Neural progenitor cell (in vitro differentiated cells): ENCODE measurements at regions not wholly inside any gene's neighbourhood (a gene's known extent, or its start where the extent isn't known, plus 50 kb on each side); places are given as distances from the start of the nearest gene placed in this dataset.

Experiments
- DNase-seq: peaks from one replicate; pipeline ENCODE4 v3.0.0-alpha.2; 2016; ENCODE audit warnings: low spot score
- H2AFZ ChIP-seq: fragments of 200-600 bp; sonication (generic); replicated peaks from 2 replicates; pipeline ENCODE4 v1.6.1; 2016; ENCODE audit warnings: antibody characterized with exemption
- H3F3A ChIP-seq: fragments of 200-600 bp; sonication (generic); 2 replicates; pipeline ENCODE4 v1.6.1; 2016; ENCODE audit warnings: antibody characterized with exemption, low read depth
- H3K27ac ChIP-seq: fragments of 200-600 bp; sonication (generic); 2 replicates; pipeline ENCODE4 v1.5.1; 2016; ENCODE audit warnings: mild to moderate bottlenecking
- H3K27me3 ChIP-seq: fragments of 200-600 bp; sonication (generic); 2 replicates; pipeline ENCODE4 v1.6.1; 2016; ENCODE audit warnings: mild to moderate bottlenecking, moderate library complexity
- H3K36me3 ChIP-seq: fragments of 200-600 bp; sonication (generic); 2 replicates; pipeline ENCODE4 v1.5.1; 2016
- H3K4me1 ChIP-seq: fragments of 200-600 bp; sonication (generic); 2 replicates; pipeline ENCODE4 v1.6.1; 2016; ENCODE audit warnings: mixed run types
- H3K4me2 ChIP-seq: fragments of 200-600 bp; sonication (generic); 2 replicates; pipeline ENCODE4 v1.6.1; 2016
- H3K4me3 ChIP-seq: fragments of 200-600 bp; sonication (generic); 2 replicates; pipeline ENCODE4 v1.5.1; 2016
- H3K79me2 ChIP-seq: fragments of 200-600 bp; sonication (generic); 2 replicates; pipeline ENCODE4 v1.6.1; 2016; ENCODE audit warnings: low read depth
- H3K9ac ChIP-seq: fragments of 200-600 bp; sonication (generic); 2 replicates; pipeline ENCODE4 v1.6.1; 2016
- H3K9me3 ChIP-seq: fragments of 200-600 bp; sonication (generic); 2 replicates; pipeline ENCODE4 v1.5.1; 2016; ENCODE audit warnings: low read depth
- H4K20me1 ChIP-seq: fragments of 200-600 bp; sonication (generic); 2 replicates; pipeline ENCODE4 v1.6.1; 2016; ENCODE audit warnings: low read depth
- H3K27ac Mint-ChIP-seq: 3 replicates; pipeline ENCODE4 v1.8.0; 2021; ENCODE audit warnings: mixed read lengths
- H3K27me3 Mint-ChIP-seq: 2 replicates; pipeline ENCODE4 v1.8.0; 2022; ENCODE audit warnings: low read depth, mild to moderate bottlenecking, inconsistent platforms, moderate library complexity, mixed read lengths; ENCODE audit not compliant: insufficient read depth
- H3K36me3 Mint-ChIP-seq: 3 replicates; pipeline ENCODE4 v1.8.0; 2021; ENCODE audit warnings: mixed read lengths
- H3K4me1 Mint-ChIP-seq: 3 replicates; pipeline ENCODE4 v1.8.0; 2021; ENCODE audit warnings: mixed read lengths
- H3K4me3 Mint-ChIP-seq: 3 replicates; pipeline ENCODE4 v1.8.0; 2021; ENCODE audit warnings: mild to moderate bottlenecking, moderate library complexity, mixed read lengths
- H3K9me3 Mint-ChIP-seq: 3 replicates; pipeline ENCODE4 v1.8.0; 2020; ENCODE audit warnings: mixed read lengths
- EZH2 ChIP-seq: fragments of 200-600 bp; sonication (generic); IDR thresholded peaks from 2 replicates; pipeline ENCODE4 v1.6.1; 2017; ENCODE audit warnings: antibody characterized with exemption, mild to moderate bottlenecking, moderate library complexity
- EZH2phosphoT487 ChIP-seq: fragments of 200-600 bp; sonication (generic); IDR thresholded peaks from 2 replicates; pipeline ENCODE4 v1.6.1; 2017; ENCODE audit warnings: antibody characterized with exemption
- TF ChIP-seq, protein P1 (sequence below): fragments of 200-600 bp; sonication (generic); IDR thresholded peaks from 2 replicates; pipeline ENCODE4 v1.5.1; 2017; ENCODE audit warnings: antibody characterized with exemption, mild to moderate bottlenecking

DNA sequence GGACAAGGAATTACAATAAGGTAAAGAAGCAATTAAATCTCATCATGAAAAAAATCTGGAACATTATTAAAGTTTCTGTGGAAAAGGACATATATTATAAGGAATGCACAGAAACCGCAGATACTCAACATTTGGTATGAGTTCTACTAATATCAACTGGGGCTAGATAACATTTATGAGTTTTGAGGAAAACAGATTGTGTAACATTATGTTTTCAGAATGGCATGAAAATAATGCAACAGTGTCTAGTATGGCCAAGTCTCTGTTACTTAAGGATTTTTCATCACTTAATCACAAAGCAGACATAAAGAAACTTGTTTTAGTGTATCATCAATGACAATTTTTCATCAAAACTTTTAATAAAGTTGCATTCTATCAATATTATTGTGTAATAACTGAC, 785.0 kb downstream of the GLUD2 start:
- no peak for DNase-seq
- H3K79me2 ChIP-seq: no peaks in the 10 kb centered on the region
- no peaks in the 10 kb centered on the region for H3K27me3 Mint-ChIP-seq
- H3K4me1 ChIP-seq: no peaks in the 10 kb centered on the region
- H3K4me1 Mint-ChIP-seq: no peaks in the 10 kb centered on the region
- no peak overlapping the region for H2AFZ ChIP-seq
- H3K4me2 ChIP-seq: no peak overlapping the region
- H3K4me3 Mint-ChIP-seq: no peak overlapping the region
- no peak overlapping the region for H3K27ac ChIP-seq
- H3K9ac ChIP-seq: no peak overlapping the region
- H3F3A ChIP-seq: no peaks in the 10 kb centered on the region
- H3K36me3 Mint-ChIP-seq: no peaks in the 10 kb centered on the region
- H3K27ac Mint-ChIP-seq: no peak overlapping the region
- TF ChIP-seq, protein P1, sequence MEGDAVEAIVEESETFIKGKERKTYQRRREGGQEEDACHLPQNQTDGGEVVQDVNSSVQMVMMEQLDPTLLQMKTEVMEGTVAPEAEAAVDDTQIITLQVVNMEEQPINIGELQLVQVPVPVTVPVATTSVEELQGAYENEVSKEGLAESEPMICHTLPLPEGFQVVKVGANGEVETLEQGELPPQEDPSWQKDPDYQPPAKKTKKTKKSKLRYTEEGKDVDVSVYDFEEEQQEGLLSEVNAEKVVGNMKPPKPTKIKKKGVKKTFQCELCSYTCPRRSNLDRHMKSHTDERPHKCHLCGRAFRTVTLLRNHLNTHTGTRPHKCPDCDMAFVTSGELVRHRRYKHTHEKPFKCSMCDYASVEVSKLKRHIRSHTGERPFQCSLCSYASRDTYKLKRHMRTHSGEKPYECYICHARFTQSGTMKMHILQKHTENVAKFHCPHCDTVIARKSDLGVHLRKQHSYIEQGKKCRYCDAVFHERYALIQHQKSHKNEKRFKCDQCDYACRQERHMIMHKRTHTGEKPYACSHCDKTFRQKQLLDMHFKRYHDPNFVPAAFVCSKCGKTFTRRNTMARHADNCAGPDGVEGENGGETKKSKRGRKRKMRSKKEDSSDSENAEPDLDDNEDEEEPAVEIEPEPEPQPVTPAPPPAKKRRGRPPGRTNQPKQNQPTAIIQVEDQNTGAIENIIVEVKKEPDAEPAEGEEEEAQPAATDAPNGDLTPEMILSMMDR: no peak
- TF ChIP-seq EZH2 (no peak), EZH2phosphoT487 (no peak)
- no peaks in the 10 kb centered on the region for H4K20me1 ChIP-seq
- no peaks in the 10 kb centered on the region for H3K27me3 ChIP-seq
- peaks cover 4% of the 10 kb centered on the region for H3K9me3 ChIP-seq
- no peaks in the 10 kb centered on the region for H3K9me3 Mint-ChIP-seq
- no peaks in the 10 kb centered on the region for H3K36me3 ChIP-seq
- no peak overlapping the region for H3K4me3 ChIP-seq

GRCh38 chrX:121836000-121836399, 788.6 kb downstream of the GLUD2 start:
- peaks cover 4% of the 10 kb centered on the region for H3K9me3 ChIP-seq
- H3K27me3 Mint-ChIP-seq: no peaks in the 10 kb centered on the region
- H3K4me3 ChIP-seq: no peak overlapping the region
- no peak overlapping the region for H2AFZ ChIP-seq
- H3K4me1 ChIP-seq: no peaks in the 10 kb centered on the region
- H3K27ac ChIP-seq: no peak overlapping the region
- no peaks in the 10 kb centered on the region for H3K36me3 ChIP-seq
- H3K9ac ChIP-seq: no peak overlapping the region
- no peaks in the 10 kb centered on the region for H3K36me3 Mint-ChIP-seq
- H3K4me2 ChIP-seq: no peak overlapping the region
- DNase-seq: no peak
- no peaks in the 10 kb centered on the region for H4K20me1 ChIP-seq
- TF ChIP-seq EZH2 (no peak), EZH2phosphoT487 (no peak)
- TF ChIP-seq, protein P1: no peak
- no peaks in the 10 kb centered on the region for H3K4me1 Mint-ChIP-seq
- no peaks in the 10 kb centered on the region for H3K9me3 Mint-ChIP-seq
- no peaks in the 10 kb centered on the region for H3F3A ChIP-seq
- no peaks in the 10 kb centered on the region for H3K27me3 ChIP-seq
- no peaks in the 10 kb centered on the region for H3K79me2 ChIP-seq
- no peak overlapping the region for H3K27ac Mint-ChIP-seq
- H3K4me3 Mint-ChIP-seq: no peak overlapping the region

DNA sequence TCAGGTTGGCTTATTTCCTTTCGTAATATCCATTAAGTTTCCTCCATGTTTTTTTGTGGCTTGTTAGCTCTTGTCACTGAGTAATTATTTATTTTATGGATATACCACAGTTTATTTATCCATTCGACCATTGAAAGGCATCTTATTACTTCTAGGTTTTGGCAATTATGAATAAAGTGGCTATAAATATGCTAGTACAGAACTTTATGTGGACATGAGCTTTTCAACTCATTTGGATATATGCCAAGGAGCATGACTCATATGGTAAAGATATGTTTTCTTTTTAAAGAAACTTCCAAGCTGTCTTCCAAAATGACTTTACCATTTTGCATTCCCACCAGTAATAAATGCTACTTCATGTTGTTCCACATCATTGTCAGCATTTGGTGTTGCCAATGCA, 803.6 kb downstream of the GLUD2 start:
- Histone ChIP-seq H3K27me3 (no peaks in the 10 kb centered on the region), H3K79me2 (no peaks in the 10 kb centered on the region), H3K4me2 (no peak overlapping the region), H3K4me3 (no peak overlapping the region), H3K4me1 (no peaks in the 10 kb centered on the region), H4K20me1 (no peaks in the 10 kb centered on the region), H3K36me3 (no peaks in the 10 kb centered on the region), H3K9me3 (no peaks in the 10 kb centered on the region), H3F3A (no peaks in the 10 kb centered on the region), H3K9ac (no peak overlapping the region), H2AFZ (no peak overlapping the region), H3K27ac (no peak overlapping the region)
- Mint-ChIP-seq H3K27ac (no peak overlapping the region), H3K9me3 (no peaks in the 10 kb centered on the region), H3K4me1 (no peaks in the 10 kb centered on the region), H3K27me3 (no peaks in the 10 kb centered on the region), H3K4me3 (no peak overlapping the region), H3K36me3 (no peaks in the 10 kb centered on the region)
- no peak for DNase-seq
- TF ChIP-seq EZH2 (no peak), EZH2phosphoT487 (no peak)
- TF ChIP-seq, protein P1: no peak
